Neural progenitor cell (in vitro differentiated cells): ENCODE measurements at regions not wholly inside any gene's neighbourhood (a gene's known extent, or its start where the extent isn't known, plus 50 kb on each side); places are given as distances from the start of the nearest gene placed in this dataset.

Experiments used
- DNase-seq: peaks from one replicate; pipeline ENCODE4 v3.0.0-alpha.2; 2016; ENCODE audit warnings: low spot score
- H2AFZ ChIP-seq: fragments of 200-600 bp; sonication (generic); replicated peaks from 2 replicates; pipeline ENCODE4 v1.6.1; 2016; ENCODE audit warnings: antibody characterized with exemption
- H3F3A ChIP-seq: fragments of 200-600 bp; sonication (generic); 2 replicates; pipeline ENCODE4 v1.6.1; 2016; ENCODE audit warnings: antibody characterized with exemption, low read depth
- H3K27ac ChIP-seq: fragments of 200-600 bp; sonication (generic); 2 replicates; pipeline ENCODE4 v1.5.1; 2016; ENCODE audit warnings: mild to moderate bottlenecking
- H3K27me3 ChIP-seq: fragments of 200-600 bp; sonication (generic); 2 replicates; pipeline ENCODE4 v1.6.1; 2016; ENCODE audit warnings: mild to moderate bottlenecking, moderate library complexity
- H3K36me3 ChIP-seq: fragments of 200-600 bp; sonication (generic); 2 replicates; pipeline ENCODE4 v1.5.1; 2016
- H3K4me1 ChIP-seq: fragments of 200-600 bp; sonication (generic); 2 replicates; pipeline ENCODE4 v1.6.1; 2016; ENCODE audit warnings: mixed run types
- H3K4me2 ChIP-seq: fragments of 200-600 bp; sonication (generic); 2 replicates; pipeline ENCODE4 v1.6.1; 2016
- H3K4me3 ChIP-seq: fragments of 200-600 bp; sonication (generic); 2 replicates; pipeline ENCODE4 v1.5.1; 2016
- H3K79me2 ChIP-seq: fragments of 200-600 bp; sonication (generic); 2 replicates; pipeline ENCODE4 v1.6.1; 2016; ENCODE audit warnings: low read depth
- H3K9ac ChIP-seq: fragments of 200-600 bp; sonication (generic); 2 replicates; pipeline ENCODE4 v1.6.1; 2016
- H3K9me3 ChIP-seq: fragments of 200-600 bp; sonication (generic); 2 replicates; pipeline ENCODE4 v1.5.1; 2016; ENCODE audit warnings: low read depth
- H4K20me1 ChIP-seq: fragments of 200-600 bp; sonication (generic); 2 replicates; pipeline ENCODE4 v1.6.1; 2016; ENCODE audit warnings: low read depth
- H3K27ac Mint-ChIP-seq: 3 replicates; pipeline ENCODE4 v1.8.0; 2021; ENCODE audit warnings: mixed read lengths
- H3K27me3 Mint-ChIP-seq: 2 replicates; pipeline ENCODE4 v1.8.0; 2022; ENCODE audit warnings: low read depth, mild to moderate bottlenecking, inconsistent platforms, moderate library complexity, mixed read lengths; ENCODE audit not compliant: insufficient read depth
- H3K36me3 Mint-ChIP-seq: 3 replicates; pipeline ENCODE4 v1.8.0; 2021; ENCODE audit warnings: mixed read lengths
- H3K4me1 Mint-ChIP-seq: 3 replicates; pipeline ENCODE4 v1.8.0; 2021; ENCODE audit warnings: mixed read lengths
- H3K4me3 Mint-ChIP-seq: 3 replicates; pipeline ENCODE4 v1.8.0; 2021; ENCODE audit warnings: mild to moderate bottlenecking, moderate library complexity, mixed read lengths
- H3K9me3 Mint-ChIP-seq: 3 replicates; pipeline ENCODE4 v1.8.0; 2020; ENCODE audit warnings: mixed read lengths
- CTCF ChIP-seq: fragments of 200-600 bp; sonication (generic); IDR thresholded peaks from 2 replicates; pipeline ENCODE4 v1.5.1; 2017; ENCODE audit warnings: antibody characterized with exemption, mild to moderate bottlenecking
- EZH2 ChIP-seq: fragments of 200-600 bp; sonication (generic); IDR thresholded peaks from 2 replicates; pipeline ENCODE4 v1.6.1; 2017; ENCODE audit warnings: antibody characterized with exemption, mild to moderate bottlenecking, moderate library complexity
- EZH2phosphoT487 ChIP-seq: fragments of 200-600 bp; sonication (generic); IDR thresholded peaks from 2 replicates; pipeline ENCODE4 v1.6.1; 2017; ENCODE audit warnings: antibody characterized with exemption

GRCh38 chr5:3886524-3887451, 291.2 kb downstream of the IRX1 start:
- TF ChIP-seq CTCF (no peak), EZH2 (no peak), EZH2phosphoT487 (no peak)
- H3K27ac ChIP-seq = no peak overlapping the region

GRCh38 chr5:3888310-3888709, 292.7 kb downstream of the IRX1 start:
- no peaks in the 10 kb centered on the region for H3K79me2 ChIP-seq
- H3K4me2 ChIP-seq = no peak overlapping the region
- H3K4me3 ChIP-seq = no peak overlapping the region
- Mint-ChIP-seq H3K4me1 (peaks cover 16% of the 10 kb centered on the region), H3K27me3 (peaks cover 4% of the 10 kb centered on the region), H3K36me3 (no peaks in the 10 kb centered on the region), H3K4me3 (peak overlapping the region; percentile 27), H3K27ac (no peak overlapping the region), H3K9me3 (peaks cover 7% of the 10 kb centered on the region)
- H3F3A ChIP-seq = no peaks in the 10 kb centered on the region
- no peak for TF ChIP-seq CTCF
- no peak for TF ChIP-seq EZH2
- no peak for TF ChIP-seq EZH2phosphoT487
- no peaks in the 10 kb centered on the region for H3K27me3 ChIP-seq
- H3K4me1 ChIP-seq = peaks cover 10% of the 10 kb centered on the region
- H3K9me3 ChIP-seq = no peaks in the 10 kb centered on the region
- no peak overlapping the region for H3K9ac ChIP-seq
- no peak overlapping the region for H3K27ac ChIP-seq
- DNase-seq = no peak
- H3K36me3 ChIP-seq = no peaks in the 10 kb centered on the region
- H4K20me1 ChIP-seq = no peaks in the 10 kb centered on the region
- H2AFZ ChIP-seq = no peak overlapping the region

More at GRCh38 chr5:3886524-3887451, 291.2 kb downstream of the IRX1 start:
- peaks cover 2% of the 10 kb centered on the region for H3K27me3 Mint-ChIP-seq
- no peak overlapping the region for H3K4me3 ChIP-seq
- no peak overlapping the region for H3K9ac ChIP-seq
- no peak for DNase-seq
- no peak overlapping the region for H2AFZ ChIP-seq
- H3K9me3 Mint-ChIP-seq = peaks cover 8% of the 10 kb centered on the region
- no peaks in the 10 kb centered on the region for H4K20me1 ChIP-seq
- H3K27ac Mint-ChIP-seq = no peak overlapping the region
- no peaks in the 10 kb centered on the region for H3K27me3 ChIP-seq
- no peaks in the 10 kb centered on the region for H3K36me3 Mint-ChIP-seq
- no peaks in the 10 kb centered on the region for H3K36me3 ChIP-seq
- H3K4me3 Mint-ChIP-seq = no peak overlapping the region
- peaks cover 10% of the 10 kb centered on the region for H3K4me1 ChIP-seq
- H3K4me2 ChIP-seq = no peak overlapping the region
- H3K9me3 ChIP-seq = no peaks in the 10 kb centered on the region
- no peaks in the 10 kb centered on the region for H3K79me2 ChIP-seq
- peaks cover 16% of the 10 kb centered on the region for H3K4me1 Mint-ChIP-seq
- H3F3A ChIP-seq = no peaks in the 10 kb centered on the region

GRCh38 chr5:3889412-3890142, 293.9 kb downstream of the IRX1 start:
- Mint-ChIP-seq H3K36me3 (no peaks in the 10 kb centered on the region), H3K27ac (no peak overlapping the region), H3K9me3 (peaks cover 7% of the 10 kb centered on the region), H3K27me3 (peaks cover 7% of the 10 kb centered on the region), H3K4me1 (peaks cover 16% of the 10 kb centered on the region), H3K4me3 (no peak overlapping the region)
- Histone ChIP-seq H3K27me3 (no peaks in the 10 kb centered on the region), H3K36me3 (no peaks in the 10 kb centered on the region), H3K9me3 (no peaks in the 10 kb centered on the region), H3K4me1 (peaks cover 10% of the 10 kb centered on the region), H3K79me2 (no peaks in the 10 kb centered on the region), H3F3A (no peaks in the 10 kb centered on the region), H3K4me2 (peak overlapping the region; percentile 35), H2AFZ (no peak overlapping the region), H3K27ac (no peak overlapping the region), H3K4me3 (no peak overlapping the region), H3K9ac (no peak overlapping the region), H4K20me1 (no peaks in the 10 kb centered on the region)
- TF ChIP-seq EZH2 = no peak
- no peak for TF ChIP-seq CTCF
- TF ChIP-seq EZH2phosphoT487 = no peak
- DNase-seq = peak; percentile 42
